GM19328 (cell line): ENCODE measurements at regions not wholly inside any gene's neighbourhood (a gene's known extent, or its start where the extent isn't known, plus 50 kb on each side); places are given as distances from the start of the nearest gene placed in this dataset.

ENCODE experiments used
- ATAC-seq: cut with Tn5 transposase; IDR thresholded peaks from one replicate; pipeline ENCODE4 v1.9.1; 2021; ENCODE audit warnings: mild to moderate bottlenecking, moderate library complexity; ENCODE audit not compliant: unreplicated experiment

- ATAC-seq, result no peak
Measured at GRCh38 chr1:201678264-201679101, 139.6 kb downstream of the NAV1 start.

GRCh38 chr1:201681375-201681774 lies 142.4 kb downstream of the NAV1 start:
- ATAC-seq, result no peak

GRCh38 chr1:201682964-201683363 lies 144.0 kb downstream of the NAV1 start:
- ATAC-seq, result no peak

GRCh38 chr1:201683397-201683796 lies 144.5 kb downstream of the NAV1 start:
- ATAC-seq, result no peak

GRCh38 chr1:201685485-201685884 lies 143.5 kb upstream of the IPO9 start:
- no peak for ATAC-seq

- no peak for ATAC-seq
Measured at GRCh38 chr1:201686714-201687455, 142.1 kb upstream of the IPO9 start.

GRCh38 chr1:201688514-201688913 lies 140.4 kb upstream of the IPO9 start:
- ATAC-seq, result no peak

- ATAC-seq, result no peak
Measured at GRCh38 chr1:201689647-201690046, 139.3 kb upstream of the IPO9 start.

- ATAC-seq, result no peak
Measured at GRCh38 chr1:201690528-201690927, 138.4 kb upstream of the IPO9 start.

GRCh38 chr1:201691716-201692554 lies 137.0 kb upstream of the IPO9 start:
- no peak for ATAC-seq

- no peak for ATAC-seq
Measured at GRCh38 chr1:201692555-201693394, 136.2 kb upstream of the IPO9 start.

GRCh38 chr1:201693890-201694607 lies 134.9 kb upstream of the IPO9 start:
- no peak for ATAC-seq

GRCh38 chr1:201694608-201695335 lies 134.2 kb upstream of the IPO9 start:
- ATAC-seq, result no peak

GRCh38 chr1:201695607-201696006 lies 133.3 kb upstream of the IPO9 start:
- no peak for ATAC-seq

GRCh38 chr1:201696217-201696761 lies 132.7 kb upstream of the IPO9 start:
- no peak for ATAC-seq

- no peak for ATAC-seq
Measured at GRCh38 chr1:201697174-201697573, 131.8 kb upstream of the IPO9 start.

GRCh38 chr1:201701831-201702230 lies 127.1 kb upstream of the IPO9 start:
- ATAC-seq, result no peak

GRCh38 chr1:201702936-201703335 lies 126.0 kb upstream of the IPO9 start:
- no peak for ATAC-seq
